K562 (cell line): ENCODE measurements at regions not wholly inside any gene's neighbourhood (a gene's known extent, or its start where the extent isn't known, plus 50 kb on each side); places are given as distances from the start of the nearest gene placed in this dataset.

Source experiments
- ATAC-seq: fragments of 200-7000 bp; cut with Tn5 transposase; 3 replicates; pipeline ENCODE4 v1.9.1; 2020; ENCODE audit warnings: moderate library complexity
- BruUV-seq: library from RNA; stranded (reverse); fragments of 400-500 nt; replicated peaks from 2 replicates; lab custom pipeline; 2021; lab: Mats Ljungman, UMichigan
- CTCF ChIA-PET: fragments of 300-600 bp; formaldehyde crosslinking; extraction: SDS; loops from one replicate; lab custom pipeline; 2021; ENCODE audit warnings: low intra/inter-chr PET ratio; lab: Yijun Ruan, JAX
- POLR2A ChIA-PET: fragments of 300-600, 350-650 bp; sonication (Branson Sonifier 250); formaldehyde crosslinking; extraction: SDS; loops from one replicate; lab custom pipeline; 2021; ENCODE audit warnings: antibody characterized with exemption, inconsistent platforms; lab: Yijun Ruan, JAX
- DNase-seq, 4 experiments: peaks; one replicate each; pipeline versions ENCODE4 v3.0.0 to v3.0.0-alpha.2; 2011 to 2018; ENCODE audit warnings: low spot score in 3 of 4, mixed read lengths in 3 of 4; ENCODE audit errors: extremely low read depth in 1 of 4
- FAIRE-seq: peaks from 2 replicates; lab custom pipeline; 2011; peaks lifted over from hg19 to GRCh38; lab: Jason Lieb, UNC
- H2AFZ ChIP-seq: 2 replicates; pipeline ENCODE4 v1.6.0; 2011; ENCODE audit warnings: low read depth, low read length, control low read depth, inconsistent platforms
- H3K27ac ChIP-seq: fragments of 200-600 bp; 3 replicates; pipeline ENCODE4 v1.8.0; 2011; ENCODE audit warnings: low read depth, mild to moderate bottlenecking, control low read depth, inconsistent platforms, low read length, moderate library complexity, mixed read lengths; ENCODE audit errors: extremely low read depth
- H3K27me3 ChIP-seq, 2 experiments: fragments of 300-600 bp in 1 of 2; 2 replicates in 1 of 2; 3 replicates in 1 of 2; pipeline versions ENCODE4 v1.6.0 to v1.8.0; 2011; ENCODE audit warnings: inconsistent platforms in 2 of 2, low read length in 2 of 2, mild to moderate bottlenecking in 1 of 2, mixed read lengths in 1 of 2, moderate library complexity in 1 of 2; ENCODE audit not compliant: control insufficient read depth in 2 of 2, insufficient read depth in 2 of 2
- H3K36me3 ChIP-seq: fragments of 300-600 bp; 3 replicates; pipeline ENCODE4 v1.8.0; 2011; ENCODE audit warnings: mild to moderate bottlenecking, low read length, inconsistent platforms; ENCODE audit not compliant: control insufficient read depth, insufficient read depth
- H3K4me1 ChIP-seq, 2 experiments: fragments of 200-600 bp in 1 of 2; replicated peaks in 1 of 2; 2 replicates in 1 of 2; 3 replicates in 1 of 2; pipeline versions ENCODE4 v1.5.1 to v1.8.0; 2011; ENCODE audit warnings: inconsistent platforms in 2 of 2, low read length in 2 of 2, mild to moderate bottlenecking in 1 of 2, mixed read lengths in 1 of 2, moderate library complexity in 1 of 2; ENCODE audit not compliant: control insufficient read depth in 2 of 2, insufficient read depth in 2 of 2
- H3K4me2 ChIP-seq: 2 replicates; pipeline ENCODE4 v1.6.1; 2011; ENCODE audit warnings: low read length, control low read depth, inconsistent platforms, mixed read lengths; ENCODE audit not compliant: insufficient read depth
- H3K4me3 ChIP-seq: fragments of 200-600 bp; sonication (generic), shearing (Covaris generic); 2 replicates; pipeline ENCODE4 v1.5.1; 2016; ENCODE audit warnings: control low read depth, inconsistent platforms
- H3K79me2 ChIP-seq: fragments of 200-600 bp; 3 replicates; pipeline ENCODE4 v1.8.0; 2011; ENCODE audit warnings: low read length, inconsistent platforms; ENCODE audit not compliant: control insufficient read depth, insufficient read depth
- H3K9ac ChIP-seq, 2 experiments: 2 replicates each; pipeline versions ENCODE4 v1.6.0 to v1.6.1; 2011; ENCODE audit warnings: low read depth in 2 of 2, low read length in 2 of 2, control low read depth in 1 of 2, inconsistent platforms in 1 of 2, mild to moderate bottlenecking in 1 of 2, mixed read lengths in 1 of 2; ENCODE audit not compliant: insufficient read depth in 1 of 2
- H3K9me1 ChIP-seq: one replicate; pipeline ENCODE4 v1.6.0; 2011; ENCODE audit warnings: inconsistent platforms, mild to moderate bottlenecking, low read length, moderate library complexity; ENCODE audit not compliant: control insufficient read depth, insufficient read depth
- H3K9me3 ChIP-seq: replicated peaks from 2 replicates; pipeline ENCODE4 v1.5.1; 2011; ENCODE audit warnings: low read depth, low read length, inconsistent platforms; ENCODE audit not compliant: control insufficient read depth, insufficient read depth
- H4K20me1 ChIP-seq: replicated peaks from 2 replicates; pipeline ENCODE4 v1.6.1; 2011; ENCODE audit warnings: low read length, inconsistent platforms, mixed read lengths; ENCODE audit not compliant: control insufficient read depth, insufficient read depth
- CCNT2 ChIP-seq: IDR thresholded peaks from 2 replicates; pipeline ENCODE4 v1.6.1; 2011; ENCODE audit warnings: borderline replicate concordance, low read depth, mild to moderate bottlenecking, moderate library complexity, mixed read lengths, low read length; ENCODE audit not compliant: insufficient read length; ENCODE audit errors: extremely low read depth
- FOSL1 ChIP-seq: fragments of 200-800 bp; sonication (Bioruptor generic); conservative IDR thresholded peaks from 2 replicates; pipeline ENCODE4 v1.6.1; 2016; ENCODE audit warnings: missing genetic modification characterization, missing compliant biosample characterization
- HMBOX1 ChIP-seq: sonication (generic); IDR thresholded peaks from 2 replicates; pipeline ENCODE4 v1.6.1; 2016
- IRF1 ChIP-seq: sonication (generic); formaldehyde crosslinking; IDR thresholded peaks from 2 replicates; pipeline ENCODE4 v1.8.0; 2022; ENCODE audit warnings: missing genetic modification reagents, mild to moderate bottlenecking, borderline replicate concordance
- LARP7 ChIP-seq: fragments of 450-650 bp; IDR thresholded peaks from 2 replicates; pipeline ENCODE4 v1.6.1; 2016
- MAFK ChIP-seq: IDR thresholded peaks from 2 replicates; pipeline ENCODE4 v1.6.1; 2011; ENCODE audit warnings: low read length, improper control_type of control experiment
- MYNN ChIP-seq, 2 experiments: sonication (generic); formaldehyde crosslinking in 1 of 2; IDR thresholded peaks; 2 replicates each; pipeline versions ENCODE4 v1.5.0 to v1.6.1; 2016 to 2020; ENCODE audit warnings: antibody characterized with exemption in 1 of 2, missing genetic modification reagents in 1 of 2
- NCOA1 ChIP-seq: fragments of 450-650 bp; IDR thresholded peaks from 2 replicates; pipeline ENCODE4 v1.6.1; 2016; ENCODE audit warnings: low read depth
- NCOA4 ChIP-seq: fragments of 450-650 bp; IDR thresholded peaks from 2 replicates; pipeline ENCODE4 v1.6.1; 2018; ENCODE audit warnings: mild to moderate bottlenecking; ENCODE audit not compliant: partially characterized antibody
- NCOR1 ChIP-seq: fragments of 450-650 bp; IDR thresholded peaks from 2 replicates; pipeline ENCODE4 v1.6.1; 2016; ENCODE audit warnings: mild to moderate bottlenecking, moderate library complexity
- NFATC3 ChIP-seq: fragments of 450-650 bp; IDR thresholded peaks from 2 replicates; pipeline ENCODE4 v1.6.1; 2017; ENCODE audit warnings: mild to moderate bottlenecking
- POLR2A ChIP-seq: fragments of 450-650 bp; conservative IDR thresholded peaks from 2 replicates; pipeline ENCODE4 v1.6.1; 2016
- RAD21 ChIP-seq, 2 experiments: fragments of 250-450 bp in 1 of 2; fragments of 450-650 bp in 1 of 2; sonication (Bioruptor Pico) in 1 of 2; formaldehyde crosslinking in 1 of 2; IDR thresholded peaks in 1 of 2; conservative IDR thresholded peaks in 1 of 2; 2 replicates each; pipeline versions ENCODE4 v1.4.0 to v1.8.0; 2020 to 2022; ENCODE audit warnings: mild to moderate bottlenecking in 2 of 2, moderate library complexity in 1 of 2
- SMC3 ChIP-seq: conservative IDR thresholded peaks from 2 replicates; pipeline ENCODE4 v1.6.1; 2011; ENCODE audit warnings: low read depth, low read length, improper control_type of control experiment; ENCODE audit not compliant: insufficient read depth
- SNAPC5 ChIP-seq: fragments of 250-450 bp; sonication (Bioruptor Pico); IDR thresholded peaks from 2 replicates; pipeline ENCODE4 v1.8.0; 2021; ENCODE audit warnings: moderate library complexity, mild to moderate bottlenecking, inconsistent platforms
- THAP7 ChIP-seq: fragments of 250-450 bp; sonication (Bioruptor Pico); IDR thresholded peaks from 2 replicates; pipeline ENCODE4 v1.5.0; 2021
- ZFP1 ChIP-seq: fragments of 450-650 bp; formaldehyde crosslinking; IDR thresholded peaks from 2 replicates; pipeline ENCODE4 v1.4.0; 2020; ENCODE audit warnings: mild to moderate bottlenecking, mixed read lengths
- ZNF507 ChIP-seq: conservative IDR thresholded peaks from 2 replicates; pipeline ENCODE4 v1.6.1; 2017; ENCODE audit warnings: missing genetic modification characterization, missing compliant biosample characterization
- ZNF584 ChIP-seq: fragments of 200-800 bp; sonication (Bioruptor generic); IDR thresholded peaks from 2 replicates; pipeline ENCODE4 v1.6.1; 2016; ENCODE audit warnings: low read depth, mild to moderate bottlenecking, missing genetic modification characterization, missing compliant biosample characterization
- WGBS: fragments of 100-300 bp; shearing (Covaris generic); methylation state at CpG from one replicate; pipeline ENCODE4 v1.1.6; 2016; ENCODE audit warnings: low coverage, mixed read lengths; ENCODE audit not compliant: insufficient coverage; ENCODE audit errors: missing lambda C conversion rate; 5-methylcytosine and 5-hydroxymethylcytosine counted together
- in situ Hi-C: fragments of 300-500 bp; cut with MboI; formaldehyde crosslinking; loops from 4 replicates; pipeline ENCODE4 v1.15.0; 2018; ENCODE audit warnings: inconsistent platforms, mixed read lengths
- intact Hi-C: fragments of 100-400 bp; cut with micrococcal nuclease; formaldehyde crosslinking; loops from 2 replicates; pipeline ENCODE4 v1.14.2; 2022

DNA sequence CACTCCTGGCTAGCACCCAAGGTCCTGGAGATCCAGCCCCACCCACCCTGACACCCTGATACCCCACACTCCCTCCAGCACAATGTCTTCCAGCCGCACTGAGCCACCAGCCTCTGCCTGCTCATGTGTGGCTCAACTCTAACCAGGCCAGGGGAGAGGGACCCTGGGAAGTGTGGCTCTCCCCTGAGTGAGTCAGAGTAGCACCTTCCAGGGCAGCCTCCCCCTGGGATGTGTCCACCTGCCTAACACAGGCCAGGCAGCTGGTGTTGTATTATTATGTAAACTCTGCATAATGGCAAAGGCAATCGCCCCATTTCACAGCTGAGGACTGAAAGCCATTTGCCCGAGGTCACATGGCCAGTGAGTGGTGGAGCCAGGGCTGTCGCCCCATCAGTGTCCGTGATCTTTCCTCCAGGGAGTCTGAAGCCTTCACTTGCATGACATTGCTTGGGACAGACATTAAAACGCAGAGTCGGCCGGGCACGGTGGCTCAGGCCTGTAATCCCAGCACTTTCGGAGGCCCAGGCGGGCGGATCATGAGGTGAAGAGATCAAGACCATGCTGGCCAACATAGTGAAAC lies 84.2 kb upstream of the FOXF1 start (continued):
- no peak for TF ChIP-seq ZNF507 (tag)
- TF ChIP-seq, all 486 proteins: peak for 0

- no peak overlapping the region for H2AFZ ChIP-seq
- POLR2A ChIA-PET = no interaction called here
These were observed 82.9 kb upstream of the FOXF1 start for GRCh38 chr16:86427433-86427851.

More at GRCh38 chr16:86427433-86427851, 82.9 kb upstream of the FOXF1 start:
- FAIRE-seq (no peak), DNase-seq (no peak), ATAC-seq (no peak)
- H3K9me3 ChIP-seq = no peaks in the 10 kb centered on the region
- BruUV-seq = no TSS peak
- no peaks in the 10 kb centered on the region for H4K20me1 ChIP-seq
- no peak overlapping the region for H3K27ac ChIP-seq
- H3K36me3 ChIP-seq = no peaks in the 10 kb centered on the region
- in situ Hi-C loops = no loop called here
- no peak overlapping the region for H3K4me3 ChIP-seq
- intact Hi-C loops = no loop called here
- 2% methylated on average over 8 of the region's 8 CpGs for whole genome bisulfite sequencing
- no peaks in the 10 kb centered on the region for H3K4me1 ChIP-seq
- no peak overlapping the region for H3K9ac ChIP-seq
- no peaks in the 10 kb centered on the region for H3K9me1 ChIP-seq
- CTCF ChIA-PET = no interaction called here
- H3K4me2 ChIP-seq = no peak overlapping the region
- H3K79me2 ChIP-seq = no peaks in the 10 kb centered on the region
- no peak for TF ChIP-seq NCOR1
- TF ChIP-seq MYNN (IDR thresholded peaks at IDR 0.05) = no peak
- no peak for TF ChIP-seq MYNN (CRISPR knock-in tag; IDR thresholded peaks at IDR 0.05)
- no peak for TF ChIP-seq CCNT2
- no peak for TF ChIP-seq NCOA1
- TF ChIP-seq NFATC3 = no peak
- no peak for TF ChIP-seq POLR2A
- no peak for TF ChIP-seq SMC3
- no peak for TF ChIP-seq IRF1 (CRISPR knock-in tag)
- TF ChIP-seq ZNF584 (CRISPR knock-in tag) = no peak
- no peak for TF ChIP-seq NCOA4
- no peak for TF ChIP-seq MAFK
- TF ChIP-seq FOSL1 (tag) = no peak
- TF ChIP-seq ZFP1 = no peak
- no peak for TF ChIP-seq RAD21 (CRISPR knock-in tag; conservative IDR thresholded peaks at IDR 0.05 in 1 of 2, IDR thresholded peaks at IDR 0.05 in 1 of 2)
- no peak for TF ChIP-seq HMBOX1
- TF ChIP-seq LARP7 = no peak
- no peak for TF ChIP-seq THAP7 (CRISPR knock-in tag)
- TF ChIP-seq SNAPC5 = no peak
- peaks cover 7 to 60% of the 10 kb centered on the region in 2 experiments; a peak in 4 of 5 replicates for H3K27me3 ChIP-seq
